HCT116 (cell line): ENCODE measurements at regions not wholly inside any gene's neighbourhood (a gene's known extent, or its start where the extent isn't known, plus 50 kb on each side); places are given as distances from the start of the nearest gene placed in this dataset.

ENCODE experiments used
- ATAC-seq: fragments of 200-7000 bp; cut with Tn5 transposase; 2 replicates; pipeline ENCODE4 v1.9.1; 2020; ENCODE audit warnings: mild to moderate bottlenecking, moderate library complexity
- BruUV-seq: library from RNA; stranded (reverse); fragments of 400-500 nt; replicated peaks from 2 replicates; lab custom pipeline; 2021; lab: Mats Ljungman, UMichigan
- CTCF ChIA-PET: fragments of 300-600 bp; sonication (Branson Sonifier 250); formaldehyde crosslinking; loops from one replicate; lab custom pipeline; 2021; ENCODE audit warnings: antibody characterized with exemption; lab: Charles Lee
- POLR2A ChIA-PET: fragments of 300-600, 350-600 bp; sonication (Branson Sonifier 250); formaldehyde crosslinking; loops from one replicate; lab custom pipeline; 2021; ENCODE audit warnings: antibody characterized with exemption; lab: Charles Lee
- RAD21 ChIA-PET, 2 experiments: fragments of 300-600 bp; sonication (Branson Sonifier 250); formaldehyde crosslinking; loops; one replicate each; lab custom pipeline; 2023; ENCODE audit warnings: low total read pairs in 2 of 2; ENCODE audit not compliant: uncharacterized antibody in 2 of 2, unreplicated experiment in 2 of 2, low non-redundant PET in 1 of 2; lab: Charles Lee
- DNase-seq: peaks from one replicate; pipeline ENCODE4 v3.0.0-alpha.2; 2010; ENCODE audit warnings: low read depth, low spot score
- H2AFZ ChIP-seq: fragments of 200-600 bp; shearing (Covaris generic), sonication (generic); 2 replicates; pipeline ENCODE4 v1.6.1; 2017; ENCODE audit warnings: low read depth, mixed run types, mixed read lengths, antibody characterized with exemption, low read length; ENCODE audit not compliant: poor library complexity, severe bottlenecking
- H3K27ac ChIP-seq: 2 replicates; pipeline ENCODE4 v1.5.1; 2012; ENCODE audit warnings: low read depth, low read length
- H3K27me3 ChIP-seq: fragments of 200-600 bp; sonication (generic); 2 replicates; pipeline ENCODE4 v1.6.1; 2016; ENCODE audit warnings: mixed run types, low read length, mixed read lengths; ENCODE audit not compliant: insufficient read depth
- H3K36me3 ChIP-seq, 2 experiments: fragments of 200-500 bp in 1 of 2; fragments of 200-600 bp in 1 of 2; sonication (Bioruptor generic) in 1 of 2; sonication (generic) in 1 of 2; 2 replicates each; pipeline versions ENCODE4 v1.5.1 to v1.6.1; 2014 to 2016; ENCODE audit warnings: low read length in 2 of 2, inconsistent platforms in 1 of 2, mixed read lengths in 1 of 2, mixed run types in 1 of 2; ENCODE audit not compliant: insufficient read depth in 2 of 2, control insufficient read depth in 1 of 2
- H3K4me1 ChIP-seq, 2 experiments: fragments of 200-600 bp in 1 of 2; sonication (generic) in 1 of 2; 2 replicates each; pipeline versions ENCODE4 v1.5.1 to v1.6.1; 2012 to 2017; ENCODE audit warnings: low read length in 2 of 2, inconsistent platforms in 1 of 2, mild to moderate bottlenecking in 1 of 2, mixed read lengths in 1 of 2, mixed run types in 1 of 2, moderate library complexity in 1 of 2; ENCODE audit not compliant: insufficient read depth in 2 of 2, control insufficient read depth in 1 of 2
- H3K4me2 ChIP-seq: fragments of 200-600 bp; sonication (generic); 2 replicates; pipeline ENCODE4 v1.6.1; 2017; ENCODE audit warnings: mixed run types, low read length, mixed read lengths
- H3K4me3 ChIP-seq, 2 experiments: fragments of 200-600 bp in 1 of 2; sonication (generic) in 1 of 2; replicated peaks in 1 of 2; 2 replicates each; pipeline ENCODE4 v1.5.1; 2011 to 2016; ENCODE audit warnings: low read length in 2 of 2, control low read depth in 1 of 2, low read depth in 1 of 2, mild to moderate bottlenecking in 1 of 2, mixed read lengths in 1 of 2, mixed run types in 1 of 2
- H3K79me2 ChIP-seq: fragments of 200-600 bp; sonication (generic); 2 replicates; pipeline ENCODE4 v1.6.1; 2017; ENCODE audit warnings: mild to moderate bottlenecking, mixed run types, low read length, moderate library complexity, mixed read lengths; ENCODE audit not compliant: insufficient read depth
- H3K9ac ChIP-seq: fragments of 200-600 bp; sonication (generic); 2 replicates; pipeline ENCODE4 v1.6.1; 2016; ENCODE audit warnings: low read length, mixed read lengths
- H3K9me2 ChIP-seq: fragments of 200-600 bp; sonication (generic), shearing (Covaris generic); 2 replicates; pipeline ENCODE4 v1.6.1; 2017; ENCODE audit warnings: mixed run types, mild to moderate bottlenecking, moderate library complexity; ENCODE audit not compliant: insufficient read depth
- H3K9me3 ChIP-seq, 2 experiments: fragments of 200-500 bp in 1 of 2; fragments of 200-600 bp in 1 of 2; sonication (Bioruptor generic) in 1 of 2; sonication (generic) in 1 of 2; 2 replicates each; pipeline ENCODE4 v1.6.1; 2014 to 2017; ENCODE audit warnings: low read length in 2 of 2, mixed read lengths in 2 of 2, inconsistent platforms in 1 of 2, low read depth in 1 of 2, mild to moderate bottlenecking in 1 of 2, mixed run types in 1 of 2, moderate library complexity in 1 of 2; ENCODE audit not compliant: control insufficient read depth in 1 of 2, insufficient read depth in 1 of 2
- H4K20me1 ChIP-seq: fragments of 200-600 bp; sonication (generic), shearing (Covaris generic); 2 replicates; pipeline ENCODE4 v1.6.1; 2017; ENCODE audit warnings: mixed run types, mild to moderate bottlenecking, moderate library complexity; ENCODE audit not compliant: insufficient read depth
- CEBPB ChIP-seq: IDR thresholded peaks from 2 replicates; pipeline ENCODE4 v1.6.1; 2012; ENCODE audit warnings: low read depth
- ELF1 ChIP-seq: IDR thresholded peaks from 2 replicates; pipeline ENCODE4 v1.6.1; 2012; ENCODE audit warnings: low read depth, borderline replicate concordance
- EZH2 ChIP-seq: fragments of 200-600 bp; sonication (generic); IDR thresholded peaks from 2 replicates; pipeline ENCODE4 v1.6.1; 2017; ENCODE audit warnings: antibody characterized with exemption, mixed run types
- REST ChIP-seq: IDR thresholded peaks from 2 replicates; pipeline ENCODE4 v1.6.1; 2012; ENCODE audit warnings: low read depth
- SP1 ChIP-seq: IDR thresholded peaks from 2 replicates; pipeline ENCODE4 v1.6.1; 2012; ENCODE audit warnings: low read depth
- TCF7L2 ChIP-seq: IDR thresholded peaks from 2 replicates; pipeline ENCODE4 v1.7.0; 2011; ENCODE audit warnings: borderline replicate concordance, inconsistent platforms; ENCODE audit not compliant: insufficient read depth, insufficient read length; ENCODE audit errors: extremely low read depth
- ZFX ChIP-seq: fragments of 450-650 bp; IDR thresholded peaks from 2 replicates; pipeline ENCODE4 v1.6.1; 2017
- ZNF274 ChIP-seq: fragments of 200-500 bp; sonication (Bioruptor generic); IDR thresholded peaks from 2 replicates; pipeline ENCODE4 v1.6.1; 2014; ENCODE audit warnings: mild to moderate bottlenecking, low read depth, low read length, inconsistent platforms
- intact Hi-C: fragments of 100-400 bp; cut with micrococcal nuclease; formaldehyde crosslinking; loops from 2 replicates; pipeline ENCODE4 v1.10.0; 2022

GRCh38 chr1:101080859-101081258 lies 55.3 kb upstream of the DPH5 start:
- CTCF ChIA-PET = no interaction called here
- TF ChIP-seq ELF1 = no peak
- no peak for TF ChIP-seq ZNF274
- TF ChIP-seq EZH2 = no peak
- no peak for TF ChIP-seq REST
- no peak for TF ChIP-seq ZFX
- no peak for TF ChIP-seq SP1
- no peak for TF ChIP-seq TCF7L2
- TF ChIP-seq CEBPB = no peak
- TF ChIP-seq, all 23 proteins: peak for 0
- Histone ChIP-seq H3K9ac (no peak overlapping the region), H4K20me1 (no peaks in the 10 kb centered on the region), H3K36me3 (no peaks in the 10 kb centered on the region), H3K27me3 (no peaks in the 10 kb centered on the region), H3K79me2 (no peaks in the 10 kb centered on the region), H3K27ac (no peak overlapping the region), H3K4me3 (no peak overlapping the region), H2AFZ (no peak overlapping the region), H3K4me1 (peaks cover 0 to 3% of the 10 kb centered on the region in 2 experiments; a peak in 1 of 4 replicates), H3K9me3 (no peaks in the 10 kb centered on the region), H3K4me2 (no peak overlapping the region), H3K9me2 (no peaks in the 10 kb centered on the region)
- intact Hi-C loops = no loop called here
- ATAC-seq (no peak), DNase-seq (no peak)
- no TSS peak for BruUV-seq
- ChIA-PET POLR2A (no interaction called here), RAD21 (no interaction called here)
